ENCODE measurements at regions not wholly inside any gene's neighbourhood (a gene's known extent, or its start where the extent isn't known, plus 50 kb on each side); places are given as distances from the start of the nearest gene placed in this dataset.

DNA sequence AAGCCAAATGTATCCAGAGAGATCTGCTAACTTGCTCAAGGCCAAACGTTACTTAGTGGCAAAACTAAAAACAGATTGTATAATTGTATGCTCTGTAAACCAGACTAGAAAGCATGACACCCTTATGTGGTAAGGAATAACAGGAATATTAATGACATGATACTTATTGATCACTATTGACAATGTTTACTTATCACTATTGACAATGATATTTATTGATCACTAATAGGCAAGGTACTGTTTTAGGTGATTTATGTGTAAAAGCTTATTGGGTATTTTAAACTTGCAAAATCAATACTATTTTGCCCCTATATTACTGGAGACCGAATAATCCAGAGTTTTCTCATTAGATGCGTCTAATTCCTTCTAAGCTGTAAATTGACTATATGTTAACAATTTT is 985.1 kb downstream of the CDH11 start:
- DNase-seq (ENCODE audit: low read depth in 1 of 2, low spot score in 1 of 2), result no peak
- TF ChIP-seq CTCF (IDR thresholded peaks at IDR 0.05; ENCODE audit: low read depth, low read length), result no peak
- Histone ChIP-seq H3K9me3 (ENCODE audit: low read depth) (no peaks in the 10 kb centered on the region), H3K4me3 (no peak overlapping the region), H3K36me3 (no peaks in the 10 kb centered on the region), H3K27ac (no peak overlapping the region), H3K27me3 (no peaks in the 10 kb centered on the region), H3K4me1 (ENCODE audit: low read depth) (no peaks in the 10 kb centered on the region)

GRCh38 chr16:64136314-64136713 is 985.5 kb downstream of the CDH11 start:
- Histone ChIP-seq H3K36me3 (no peaks in the 10 kb centered on the region), H3K4me3 (no peak overlapping the region), H3K27me3 (no peaks in the 10 kb centered on the region), H3K9me3 (ENCODE audit: low read depth) (no peaks in the 10 kb centered on the region), H3K27ac (no peak overlapping the region), H3K4me1 (ENCODE audit: low read depth) (no peaks in the 10 kb centered on the region)
- TF ChIP-seq CTCF (IDR thresholded peaks at IDR 0.05; ENCODE audit: low read depth, low read length), result no peak
- no peak for DNase-seq (ENCODE audit: low read depth in 1 of 2, low spot score in 1 of 2)

DNA sequence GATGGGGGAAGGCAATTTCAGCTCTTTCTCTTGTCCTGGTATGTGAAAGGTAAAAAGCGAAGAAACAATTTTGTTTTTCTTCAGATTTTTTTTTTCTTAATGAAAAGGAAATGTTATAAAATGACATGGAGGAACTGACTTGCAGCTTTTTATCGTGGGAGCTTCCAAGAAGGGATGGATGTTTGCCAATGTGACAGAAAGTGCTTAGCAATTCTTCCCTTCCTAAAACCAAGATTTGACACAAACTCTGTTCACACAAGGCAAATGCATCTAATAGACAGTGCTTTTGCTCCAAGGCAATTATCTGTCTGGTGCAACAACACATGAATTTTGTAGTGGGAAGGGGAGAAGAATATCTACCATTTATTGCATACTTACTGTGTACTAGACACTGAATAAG is 988.5 kb downstream of the CDH11 start:
- H3K4me3 ChIP-seq, result no peak overlapping the region
- no peak for TF ChIP-seq CTCF (IDR thresholded peaks at IDR 0.05; ENCODE audit: low read depth, low read length)
- H3K9me3 ChIP-seq (ENCODE audit: low read depth), result no peaks in the 10 kb centered on the region
- H3K36me3 ChIP-seq, result no peaks in the 10 kb centered on the region
- H3K27ac ChIP-seq, result no peak overlapping the region
- no peaks in the 10 kb centered on the region for H3K27me3 ChIP-seq
- peak in 1 of 2 donors; percentile 50 for DNase-seq (ENCODE audit: low read depth in 1 of 2, low spot score in 1 of 2)
- no peaks in the 10 kb centered on the region for H3K4me1 ChIP-seq (ENCODE audit: low read depth)

DNA sequence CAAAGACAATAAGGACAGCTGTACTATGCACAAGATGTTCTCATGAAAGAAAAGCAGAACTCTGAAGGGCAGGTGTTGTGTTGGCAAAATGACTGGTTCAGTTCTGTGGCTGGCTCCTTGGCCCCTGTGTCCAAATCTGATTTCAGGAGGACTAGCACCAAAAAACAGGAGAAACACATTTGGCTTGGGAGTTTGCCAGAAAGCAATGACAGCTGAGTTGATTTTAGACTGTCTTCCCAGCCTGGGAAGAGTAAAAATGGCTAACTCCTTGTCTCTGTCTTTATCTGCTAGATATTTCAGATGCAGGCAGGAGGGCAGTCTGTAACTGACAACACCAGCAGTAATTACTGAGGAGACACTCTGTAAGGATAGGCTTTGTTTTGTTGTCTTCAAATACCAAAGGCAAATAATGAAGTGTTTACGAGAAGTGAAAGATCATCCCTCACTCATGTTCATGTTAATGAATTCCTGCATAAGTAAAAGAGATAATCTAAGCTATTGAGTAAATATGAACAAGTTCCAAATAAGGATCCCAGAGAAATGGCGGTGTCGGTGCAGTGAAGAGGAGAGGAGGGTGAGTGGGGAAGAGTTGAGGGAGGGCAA is 989.0 kb downstream of the CDH11 start:
- no peak for TF ChIP-seq CTCF (IDR thresholded peaks at IDR 0.05; ENCODE audit: low read depth, low read length)
- peak in 1 of 2 donors; percentile 0 for DNase-seq (ENCODE audit: low read depth in 1 of 2, low spot score in 1 of 2)
- H3K27ac ChIP-seq, result no peak overlapping the region
- H3K27me3 ChIP-seq, result no peaks in the 10 kb centered on the region
- H3K4me1 ChIP-seq (ENCODE audit: low read depth), result no peaks in the 10 kb centered on the region
- no peaks in the 10 kb centered on the region for H3K36me3 ChIP-seq
- no peak overlapping the region for H3K4me3 ChIP-seq
- no peaks in the 10 kb centered on the region for H3K9me3 ChIP-seq (ENCODE audit: low read depth)

GRCh38 chr16:64132190-64132589 is 989.7 kb downstream of the CDH11 start:
- Histone ChIP-seq H3K4me1 (ENCODE audit: low read depth) (no peaks in the 10 kb centered on the region), H3K9me3 (ENCODE audit: low read depth) (no peaks in the 10 kb centered on the region), H3K27me3 (no peaks in the 10 kb centered on the region), H3K27ac (no peak overlapping the region), H3K4me3 (no peak overlapping the region), H3K36me3 (no peaks in the 10 kb centered on the region)
- no peak for TF ChIP-seq CTCF (IDR thresholded peaks at IDR 0.05; ENCODE audit: low read depth, low read length)
- DNase-seq (ENCODE audit: low read depth in 1 of 2, low spot score in 1 of 2), result no peak

DNA sequence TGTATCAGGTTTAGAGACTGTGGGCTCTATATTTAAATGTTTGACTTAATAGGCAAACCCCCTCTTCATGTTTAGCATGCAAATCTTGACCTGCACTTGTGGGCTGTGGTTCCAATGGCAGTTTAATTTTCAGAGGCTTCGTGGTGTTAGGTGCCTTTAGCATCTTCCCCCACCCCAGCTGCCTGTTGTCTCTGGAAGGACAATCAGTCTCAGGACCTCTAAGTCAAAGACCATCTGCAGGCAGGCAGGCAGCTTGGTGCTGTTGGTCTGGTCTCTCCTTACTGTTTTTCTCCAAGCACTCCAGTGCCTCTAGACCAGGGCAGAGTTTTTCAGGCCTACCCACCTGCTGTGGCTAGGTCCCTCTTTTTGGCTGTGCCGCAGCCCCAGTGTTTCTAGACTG is 990.4 kb downstream of the CDH11 start:
- Histone ChIP-seq H3K4me3 (no peak overlapping the region), H3K4me1 (ENCODE audit: low read depth) (no peaks in the 10 kb centered on the region), H3K9me3 (ENCODE audit: low read depth) (no peaks in the 10 kb centered on the region), H3K27me3 (no peaks in the 10 kb centered on the region), H3K36me3 (no peaks in the 10 kb centered on the region), H3K27ac (no peak overlapping the region)
- no peak for TF ChIP-seq CTCF (IDR thresholded peaks at IDR 0.05; ENCODE audit: low read depth, low read length)
- DNase-seq (ENCODE audit: low read depth in 1 of 2, low spot score in 1 of 2), result no peak

Measured in cardiac muscle cell (in vitro differentiated cells and primary cell).